Astrocyte (in vitro differentiated cells and primary cell): ENCODE measurements at regions not wholly inside any gene's neighbourhood (a gene's known extent, or its start where the extent isn't known, plus 50 kb on each side); places are given as distances from the start of the nearest gene placed in this dataset.
A peak's percentile ranks its signal among the peaks of the same experiment; 100 is the strongest.

Source experiments
- DNase-seq: peaks from one replicate; pipeline ENCODE4 v3.0.0-alpha.2; 2010; ENCODE audit warnings: low read depth
- FAIRE-seq: peaks from 2 replicates; lab custom pipeline; 2011; peaks lifted over from hg19 to GRCh38; lab: Jason Lieb, UNC
- H2AFZ ChIP-seq: 2 replicates; pipeline ENCODE4 v1.6.0; 2012; ENCODE audit warnings: low read depth, low read length, inconsistent platforms
- H3K27ac ChIP-seq: 2 replicates; pipeline ENCODE4 v1.5.1; 2011; ENCODE audit warnings: low read depth, low read length, inconsistent platforms
- H3K27me3 ChIP-seq: 2 replicates; pipeline ENCODE4 v1.6.0; 2011; ENCODE audit warnings: low read length, inconsistent platforms; ENCODE audit not compliant: insufficient read depth
- H3K36me3 ChIP-seq: 2 replicates; pipeline ENCODE4 v1.5.1; 2011; ENCODE audit warnings: low read length, inconsistent platforms; ENCODE audit not compliant: insufficient read depth
- H3K4me1 ChIP-seq: 2 replicates; pipeline ENCODE4 v1.5.1; 2011; ENCODE audit warnings: low read length, inconsistent platforms; ENCODE audit not compliant: insufficient read depth
- H3K4me2 ChIP-seq: 2 replicates; pipeline ENCODE4 v1.6.0; 2012; ENCODE audit warnings: low read length, inconsistent platforms
- H3K4me3 ChIP-seq: 2 replicates; pipeline ENCODE4 v1.5.1; 2011; ENCODE audit warnings: low read depth, mild to moderate bottlenecking, low read length, inconsistent platforms; ENCODE audit not compliant: insufficient read depth
- H3K79me2 ChIP-seq: 2 replicates; pipeline ENCODE4 v1.6.0; 2012; ENCODE audit warnings: mild to moderate bottlenecking, low read length, inconsistent platforms; ENCODE audit not compliant: insufficient read depth
- H3K9ac ChIP-seq: 2 replicates; pipeline ENCODE4 v1.6.0; 2012; ENCODE audit warnings: mild to moderate bottlenecking, low read length, inconsistent platforms
- H3K9me3 ChIP-seq: 2 replicates; pipeline ENCODE4 v1.5.1; 2012; ENCODE audit warnings: low read depth, mild to moderate bottlenecking, low read length, inconsistent platforms; ENCODE audit not compliant: insufficient read depth
- H4K20me1 ChIP-seq: 2 replicates; pipeline ENCODE4 v1.6.0; 2012; ENCODE audit warnings: low read length, inconsistent platforms; ENCODE audit not compliant: insufficient read depth
- H3K27ac Mint-ChIP-seq: one replicate; pipeline ENCODE4 v1.8.0; 2021; ENCODE audit warnings: mild to moderate bottlenecking, mixed read lengths; ENCODE audit not compliant: unreplicated experiment
- H3K27me3 Mint-ChIP-seq: one replicate; pipeline ENCODE4 v1.8.0; 2021; ENCODE audit warnings: low read depth, mixed read lengths; ENCODE audit not compliant: unreplicated experiment
- H3K36me3 Mint-ChIP-seq: one replicate; pipeline ENCODE4 v1.8.0; 2021; ENCODE audit warnings: low read depth, mixed read lengths; ENCODE audit not compliant: unreplicated experiment
- H3K4me1 Mint-ChIP-seq: one replicate; pipeline ENCODE4 v1.8.0; 2021; ENCODE audit warnings: low read depth, mixed read lengths; ENCODE audit not compliant: unreplicated experiment
- H3K4me3 Mint-ChIP-seq: one replicate; pipeline ENCODE4 v1.8.0; 2021; ENCODE audit warnings: mild to moderate bottlenecking, moderate library complexity, mixed read lengths; ENCODE audit not compliant: unreplicated experiment
- H3K9me3 Mint-ChIP-seq: one replicate; pipeline ENCODE4 v1.8.0; 2021; ENCODE audit warnings: mild to moderate bottlenecking, mixed read lengths; ENCODE audit not compliant: unreplicated experiment
- CTCF ChIP-seq: IDR thresholded peaks from 2 replicates; pipeline ENCODE4 v1.5.1; 2011; ENCODE audit warnings: low read depth, mild to moderate bottlenecking, inconsistent platforms, low read length, moderate library complexity; ENCODE audit not compliant: insufficient read depth
- EZH2 ChIP-seq: IDR thresholded peaks from 2 replicates; pipeline ENCODE4 v1.6.1; 2012; ENCODE audit warnings: mild to moderate bottlenecking, low read length, inconsistent platforms; ENCODE audit not compliant: insufficient read depth

DNA sequence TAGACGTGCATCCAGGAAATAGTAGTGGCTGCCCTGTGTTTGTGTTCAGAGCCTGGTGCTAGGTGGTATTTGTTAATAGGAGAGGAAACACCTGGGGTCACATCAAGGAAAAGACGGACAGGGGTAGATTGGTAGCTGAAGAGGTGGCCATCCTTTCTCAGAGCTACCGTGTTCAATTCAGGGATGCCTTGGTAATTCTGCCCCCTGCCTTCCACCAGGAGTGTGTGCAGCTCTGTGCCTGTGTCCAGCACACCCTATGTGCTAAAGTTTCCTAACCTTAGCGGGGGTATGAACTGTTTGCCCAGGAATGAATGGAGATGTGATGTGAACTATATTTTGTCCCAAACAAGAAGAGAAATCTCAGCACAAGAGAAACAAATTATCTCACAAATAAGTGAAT is 174.1 kb upstream of the MPHOSPH6 start:
- TF ChIP-seq CTCF: peak; percentile 6
- no peak for TF ChIP-seq EZH2
- no peak overlapping the region for H3K27ac Mint-ChIP-seq
- DNase-seq: no peak

DNA sequence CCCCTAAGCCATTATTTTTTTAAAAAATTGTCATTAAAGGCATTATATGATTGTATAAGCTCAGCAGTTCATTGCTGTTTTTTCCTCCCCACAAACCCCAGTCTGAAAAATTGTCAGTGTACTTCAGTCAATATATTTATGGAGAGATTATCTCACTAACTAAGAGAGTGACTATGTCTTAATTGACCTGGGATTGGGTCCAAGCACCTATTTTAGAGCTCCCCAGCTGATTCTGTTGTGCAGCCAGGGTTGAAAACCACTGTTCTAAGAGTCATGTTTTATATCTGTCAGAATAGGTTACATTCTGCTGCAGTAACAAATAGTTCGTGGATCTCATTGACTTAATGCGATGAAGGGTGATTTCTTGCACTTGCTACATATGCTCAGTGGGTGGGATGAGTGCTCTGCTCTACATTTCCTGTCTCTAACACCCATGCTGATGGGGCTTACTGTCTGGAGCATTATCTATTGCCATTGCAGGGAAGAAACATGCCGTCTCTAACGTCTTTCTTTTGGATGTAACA is 171.2 kb upstream of the MPHOSPH6 start:
- H3K4me2 ChIP-seq: no peak overlapping the region
- DNase-seq (no peak), FAIRE-seq (no peak)
- Mint-ChIP-seq H3K27me3 (peaks cover 19% of the 10 kb centered on the region), H3K4me3 (no peak overlapping the region), H3K36me3 (no peaks in the 10 kb centered on the region), H3K9me3 (peaks cover 3% of the 10 kb centered on the region), H3K4me1 (no peaks in the 10 kb centered on the region), H3K27ac (no peak overlapping the region)
- H3K79me2 ChIP-seq: no peaks in the 10 kb centered on the region
- H2AFZ ChIP-seq: no peak overlapping the region
- H3K9ac ChIP-seq: no peak overlapping the region
- H4K20me1 ChIP-seq: no peaks in the 10 kb centered on the region
- H3K4me3 ChIP-seq: no peak overlapping the region
- H3K9me3 ChIP-seq: no peaks in the 10 kb centered on the region
- no peak for TF ChIP-seq EZH2
- TF ChIP-seq CTCF: no peak
- H3K36me3 ChIP-seq: no peaks in the 10 kb centered on the region
- H3K27me3 ChIP-seq: no peaks in the 10 kb centered on the region
- H3K27ac ChIP-seq: no peak overlapping the region
- H3K4me1 ChIP-seq: no peaks in the 10 kb centered on the region

More for the DNA sequence above, 174.1 kb upstream of the MPHOSPH6 start:
- peaks cover 23% of the 10 kb centered on the region for H3K27me3 Mint-ChIP-seq
- Histone ChIP-seq H3K4me1 (no peaks in the 10 kb centered on the region), H3K27ac (no peak overlapping the region), H3K36me3 (no peaks in the 10 kb centered on the region), H3K4me2 (no peak overlapping the region), H3K27me3 (no peaks in the 10 kb centered on the region), H4K20me1 (no peaks in the 10 kb centered on the region), H3K9ac (no peak overlapping the region), H3K79me2 (no peaks in the 10 kb centered on the region), H3K9me3 (no peaks in the 10 kb centered on the region), H3K4me3 (no peak overlapping the region), H2AFZ (no peak overlapping the region)
- H3K4me3 Mint-ChIP-seq: no peak overlapping the region
- H3K4me1 Mint-ChIP-seq: peaks cover 5% of the 10 kb centered on the region
- FAIRE-seq: no peak
- H3K36me3 Mint-ChIP-seq: no peaks in the 10 kb centered on the region
- H3K9me3 Mint-ChIP-seq: peaks cover 3% of the 10 kb centered on the region

GRCh38 chr16:82340531-82340930 is 170.5 kb upstream of the MPHOSPH6 start:
- Histone ChIP-seq H3K4me1 (no peaks in the 10 kb centered on the region), H3K36me3 (no peaks in the 10 kb centered on the region), H3K4me2 (no peak overlapping the region), H3K4me3 (no peak overlapping the region), H3K27me3 (no peaks in the 10 kb centered on the region), H4K20me1 (no peaks in the 10 kb centered on the region), H2AFZ (no peak overlapping the region), H3K9ac (no peak overlapping the region), H3K27ac (no peak overlapping the region), H3K79me2 (no peaks in the 10 kb centered on the region), H3K9me3 (no peaks in the 10 kb centered on the region)
- FAIRE-seq (no peak), DNase-seq (no peak)
- Mint-ChIP-seq H3K4me1 (no peaks in the 10 kb centered on the region), H3K9me3 (peaks cover 3% of the 10 kb centered on the region), H3K27ac (no peak overlapping the region), H3K27me3 (peaks cover 19% of the 10 kb centered on the region), H3K4me3 (no peak overlapping the region), H3K36me3 (no peaks in the 10 kb centered on the region)
- no peak for TF ChIP-seq EZH2
- no peak for TF ChIP-seq CTCF
